Bronchial epithelial cell (primary cell): ENCODE measurements at regions not wholly inside any gene's neighbourhood (a gene's known extent, or its start where the extent isn't known, plus 50 kb on each side); places are given as distances from the start of the nearest gene placed in this dataset.

Experiments used
- DNase-seq: peaks from one replicate; pipeline ENCODE4 v3.0.0-alpha.2; 2010; ENCODE audit warnings: low read depth
- FAIRE-seq: peaks from 2 replicates; lab custom pipeline; 2011; peaks lifted over from hg19 to GRCh38; lab: Jason Lieb, UNC
- H3K27me3 ChIP-seq: 2 replicates; pipeline ENCODE4 v1.5.1; 2011; ENCODE audit warnings: low read length; ENCODE audit not compliant: control insufficient read depth, insufficient read depth
- H3K36me3 ChIP-seq: 2 replicates; pipeline ENCODE4 v1.5.1; 2011; ENCODE audit warnings: low read length; ENCODE audit not compliant: control insufficient read depth, insufficient read depth
- H3K4me3 ChIP-seq: 2 replicates; pipeline ENCODE4 v1.5.1; 2011; ENCODE audit warnings: mild to moderate bottlenecking, low read depth, low read length, control low read depth
- TF ChIP-seq, protein P1 (sequence below): IDR thresholded peaks from 2 replicates; pipeline ENCODE4 v1.5.1; 2011; ENCODE audit warnings: mild to moderate bottlenecking, moderate library complexity, low read length, control low read depth, inconsistent platforms; ENCODE audit not compliant: insufficient read depth, severe bottlenecking

DNA sequence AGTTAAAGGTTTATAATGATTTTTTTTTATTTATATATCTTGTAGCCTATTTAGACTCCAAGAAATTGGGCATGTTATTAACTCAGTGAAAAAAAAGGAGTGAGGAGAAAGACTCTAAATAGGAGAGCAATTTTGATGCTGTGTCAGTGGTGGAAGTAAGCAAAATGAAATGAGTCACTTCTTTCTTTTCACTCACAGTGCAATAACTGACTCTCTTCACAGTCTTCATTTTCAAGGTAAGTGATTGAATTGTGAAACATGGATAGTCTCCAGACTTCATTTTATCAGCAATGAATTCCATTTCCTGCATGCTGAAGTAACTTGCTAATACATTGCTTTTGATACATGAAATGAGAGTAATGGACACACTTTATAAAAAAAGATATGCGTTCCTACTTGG is 2271.5 kb downstream of the PCDH7 start:
- DNase-seq = peak; percentile 3
- no peaks in the 10 kb centered on the region for H3K36me3 ChIP-seq
- no peaks in the 10 kb centered on the region for H3K27me3 ChIP-seq
- FAIRE-seq = no peak
- TF ChIP-seq, protein P1, sequence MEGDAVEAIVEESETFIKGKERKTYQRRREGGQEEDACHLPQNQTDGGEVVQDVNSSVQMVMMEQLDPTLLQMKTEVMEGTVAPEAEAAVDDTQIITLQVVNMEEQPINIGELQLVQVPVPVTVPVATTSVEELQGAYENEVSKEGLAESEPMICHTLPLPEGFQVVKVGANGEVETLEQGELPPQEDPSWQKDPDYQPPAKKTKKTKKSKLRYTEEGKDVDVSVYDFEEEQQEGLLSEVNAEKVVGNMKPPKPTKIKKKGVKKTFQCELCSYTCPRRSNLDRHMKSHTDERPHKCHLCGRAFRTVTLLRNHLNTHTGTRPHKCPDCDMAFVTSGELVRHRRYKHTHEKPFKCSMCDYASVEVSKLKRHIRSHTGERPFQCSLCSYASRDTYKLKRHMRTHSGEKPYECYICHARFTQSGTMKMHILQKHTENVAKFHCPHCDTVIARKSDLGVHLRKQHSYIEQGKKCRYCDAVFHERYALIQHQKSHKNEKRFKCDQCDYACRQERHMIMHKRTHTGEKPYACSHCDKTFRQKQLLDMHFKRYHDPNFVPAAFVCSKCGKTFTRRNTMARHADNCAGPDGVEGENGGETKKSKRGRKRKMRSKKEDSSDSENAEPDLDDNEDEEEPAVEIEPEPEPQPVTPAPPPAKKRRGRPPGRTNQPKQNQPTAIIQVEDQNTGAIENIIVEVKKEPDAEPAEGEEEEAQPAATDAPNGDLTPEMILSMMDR = no peak
- no peak overlapping the region for H3K4me3 ChIP-seq

GRCh38 chr4:32994981-32995881 is 2275.1 kb downstream of the PCDH7 start:
- TF ChIP-seq, protein P1 = no peak
- no peak for DNase-seq
- Histone ChIP-seq H3K4me3 (no peak overlapping the region), H3K36me3 (no peaks in the 10 kb centered on the region), H3K27me3 (no peaks in the 10 kb centered on the region)
- no peak for FAIRE-seq

DNA sequence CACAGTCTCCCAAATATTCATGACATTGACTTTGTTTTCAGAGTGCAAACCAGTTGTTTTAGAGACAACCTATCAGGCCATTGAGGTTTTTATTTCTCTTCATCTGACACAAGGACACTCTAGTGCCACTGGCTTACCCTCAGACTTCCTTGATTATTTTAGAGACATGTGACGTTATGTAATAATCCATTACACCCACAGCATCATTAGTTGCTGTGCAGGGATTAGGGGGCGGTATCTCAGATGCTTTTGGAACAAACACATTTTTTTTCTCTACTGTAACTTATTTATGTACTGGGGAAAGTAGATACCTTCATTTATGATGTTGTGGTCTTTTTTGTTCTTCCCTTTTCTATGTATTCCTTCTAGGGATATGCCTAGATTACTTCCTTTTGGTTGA is 2293.1 kb downstream of the PCDH7 start:
- no peak for DNase-seq
- no peaks in the 10 kb centered on the region for H3K27me3 ChIP-seq
- no peaks in the 10 kb centered on the region for H3K36me3 ChIP-seq
- FAIRE-seq = no peak
- TF ChIP-seq, protein P1 = no peak
- H3K4me3 ChIP-seq = no peak overlapping the region

DNA sequence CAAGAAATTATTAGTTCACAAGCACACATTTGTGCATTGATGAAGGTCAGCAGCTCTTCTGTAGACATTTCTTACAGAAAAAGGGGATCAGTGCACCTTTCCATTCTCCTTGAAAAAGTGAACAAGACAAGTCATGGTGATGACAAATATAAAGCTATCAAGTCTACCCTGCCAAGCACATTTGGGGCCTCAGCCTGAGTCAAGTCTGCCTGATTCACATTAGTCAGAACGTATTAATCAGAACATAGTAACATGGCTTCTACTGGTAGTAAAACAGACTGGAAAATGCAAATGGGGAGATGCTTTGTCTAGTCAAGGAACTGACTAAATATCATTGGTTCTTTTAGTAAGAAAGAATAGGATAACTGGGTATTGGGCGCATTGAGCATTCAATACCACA is 2305.1 kb downstream of the PCDH7 start:
- FAIRE-seq (no peak), DNase-seq (peak; percentile 12)
- Histone ChIP-seq H3K4me3 (no peak overlapping the region), H3K27me3 (no peaks in the 10 kb centered on the region), H3K36me3 (no peaks in the 10 kb centered on the region)
- TF ChIP-seq, protein P1 = no peak

GRCh38 chr4:33029976-33030375 is 2309.8 kb downstream of the PCDH7 start:
- Histone ChIP-seq H3K4me3 (no peak overlapping the region), H3K36me3 (no peaks in the 10 kb centered on the region), H3K27me3 (no peaks in the 10 kb centered on the region)
- DNase-seq (no peak), FAIRE-seq (no peak)
- TF ChIP-seq, protein P1 = no peak
